ENCODE measurements at regions not wholly inside any gene's neighbourhood (a gene's known extent, or its start where the extent isn't known, plus 50 kb on each side); places are given as distances from the start of the nearest gene placed in this dataset.
"Not testable (repeated sequence)": the region's sequence is repeated elsewhere in the genome, so short reads cannot be mapped to it uniquely, and the experiment has no call there.

- no peak for DNase-seq
Observed at GRCh38 chr14:81971911-81972310, 438.3 kb upstream of the SEL1L start.

GRCh38 chr14:81972601-81973000 lies 438.9 kb upstream of the SEL1L start:
- DNase-seq = no peak

- DNase-seq = no peak
Observed at GRCh38 chr14:81974543-81974942, 440.9 kb upstream of the SEL1L start.

GRCh38 chr14:81980601-81981306 lies 447.1 kb upstream of the SEL1L start:
- DNase-seq = no peak

- DNase-seq = no peak
Observed at GRCh38 chr14:81981307-81981675, 447.6 kb upstream of the SEL1L start.

GRCh38 chr14:81982046-81982445 lies 448.4 kb upstream of the SEL1L start:
- no peak for DNase-seq

GRCh38 chr14:81986005-81986404 lies 452.4 kb upstream of the SEL1L start:
- no peak for DNase-seq

GRCh38 chr14:81989211-81989610 lies 455.6 kb upstream of the SEL1L start:
- DNase-seq = peak in 1 of 2 donors; percentile 23

- peak in 1 of 2 donors; percentile 21 for DNase-seq
Observed at GRCh38 chr14:81990312-81990761, 456.7 kb upstream of the SEL1L start.

- no peak for DNase-seq
Observed at GRCh38 chr14:81991998-81992397, 458.3 kb upstream of the SEL1L start.

- DNase-seq = no peak
Observed at GRCh38 chr14:81993432-81993831, 459.8 kb upstream of the SEL1L start.

GRCh38 chr14:82003426-82003825 lies 469.8 kb upstream of the SEL1L start:
- no peak for DNase-seq

GRCh38 chr14:82009076-82009475 lies 475.4 kb upstream of the SEL1L start:
- no peak for DNase-seq

GRCh38 chr14:82009993-82010392 lies 476.3 kb upstream of the SEL1L start:
- no peak for DNase-seq

GRCh38 chr14:82011460-82011859 lies 477.8 kb upstream of the SEL1L start:
- DNase-seq = no peak

GRCh38 chr14:82029038-82029437 lies 495.4 kb upstream of the SEL1L start:
- DNase-seq = no peak

GRCh38 chr14:82035397-82035796 lies 501.7 kb upstream of the SEL1L start:
- no peak for DNase-seq

- DNase-seq = not testable (repeated sequence)
Observed at GRCh38 chr14:82038066-82038465, 504.4 kb upstream of the SEL1L start.

- DNase-seq = no peak
Observed at GRCh38 chr14:82045339-82045738, 511.7 kb upstream of the SEL1L start.

- DNase-seq = no peak
Observed at GRCh38 chr14:82046512-82047226, 513.0 kb upstream of the SEL1L start.

- no peak for DNase-seq
Observed at GRCh38 chr14:82047777-82048470, 514.3 kb upstream of the SEL1L start.

GRCh38 chr14:82052778-82053177 lies 519.1 kb upstream of the SEL1L start:
- DNase-seq = no peak

- no peak for DNase-seq
Observed at GRCh38 chr14:82055515-82056115, 522.0 kb upstream of the SEL1L start.

- no peak for DNase-seq
Observed at GRCh38 chr14:82060219-82060618, 526.6 kb upstream of the SEL1L start.
